ENCODE measurements at regions not wholly inside any gene's neighbourhood (a gene's known extent, or its start where the extent isn't known, plus 50 kb on each side); places are given as distances from the start of the nearest gene placed in this dataset.

DNA sequence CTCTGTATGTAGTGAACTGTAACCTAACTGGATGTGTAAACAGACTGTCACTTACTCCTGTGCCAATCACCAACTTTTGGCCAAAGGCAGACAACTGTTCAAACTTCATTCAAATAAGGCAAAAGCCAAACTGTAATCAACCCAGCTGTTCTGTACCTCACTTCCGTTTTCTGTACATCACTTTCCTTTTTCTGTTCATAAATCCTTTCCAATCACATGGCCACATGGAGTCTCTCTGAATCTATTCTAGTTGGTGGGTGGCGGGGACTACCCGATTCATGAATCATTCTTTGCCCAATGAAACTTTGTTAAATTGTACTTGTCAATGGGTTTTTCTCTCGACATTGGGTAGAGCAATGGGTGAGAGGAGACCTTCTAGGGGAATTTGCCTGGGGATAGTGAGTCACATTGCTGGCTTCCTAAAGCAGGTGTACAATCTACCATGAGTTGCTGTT is 178.3 kb upstream of the RFC3 start:
- Histone ChIP-seq H3K4me1 (ENCODE audit: low read length) (peaks cover 32% of the 10 kb centered on the region), H3K9ac (ENCODE audit: low read length) (no peak overlapping the region), H3K79me2 (ENCODE audit: low read length) (no peaks in the 10 kb centered on the region), H3K36me3 (replicated peaks; ENCODE audit: low read depth, low read length) (no peaks in the 10 kb centered on the region), H3K9me3 (ENCODE audit: insufficient read depth, low read length) (no peaks in the 10 kb centered on the region), H3K27ac (ENCODE audit: low read length) (peak overlapping the region; percentile 23), H3K27me3 (ENCODE audit: low read depth, low read length) (no peaks in the 10 kb centered on the region), H4K20me1 (ENCODE audit: insufficient read depth, low read length) (no peaks in the 10 kb centered on the region), H2AFZ (ENCODE audit: low read depth, low read length) (peak overlapping the region; percentile 75), H3K4me3 (ENCODE audit: low read length) (peak overlapping the region; percentile 13), H3K4me2 (ENCODE audit: low read length) (peak overlapping the region; percentile 36)
- TF ChIP-seq EZH2phosphoT487 (IDR thresholded peaks at IDR 0.05; ENCODE audit: low read depth), result no peak
- TF ChIP-seq, protein P1, sequence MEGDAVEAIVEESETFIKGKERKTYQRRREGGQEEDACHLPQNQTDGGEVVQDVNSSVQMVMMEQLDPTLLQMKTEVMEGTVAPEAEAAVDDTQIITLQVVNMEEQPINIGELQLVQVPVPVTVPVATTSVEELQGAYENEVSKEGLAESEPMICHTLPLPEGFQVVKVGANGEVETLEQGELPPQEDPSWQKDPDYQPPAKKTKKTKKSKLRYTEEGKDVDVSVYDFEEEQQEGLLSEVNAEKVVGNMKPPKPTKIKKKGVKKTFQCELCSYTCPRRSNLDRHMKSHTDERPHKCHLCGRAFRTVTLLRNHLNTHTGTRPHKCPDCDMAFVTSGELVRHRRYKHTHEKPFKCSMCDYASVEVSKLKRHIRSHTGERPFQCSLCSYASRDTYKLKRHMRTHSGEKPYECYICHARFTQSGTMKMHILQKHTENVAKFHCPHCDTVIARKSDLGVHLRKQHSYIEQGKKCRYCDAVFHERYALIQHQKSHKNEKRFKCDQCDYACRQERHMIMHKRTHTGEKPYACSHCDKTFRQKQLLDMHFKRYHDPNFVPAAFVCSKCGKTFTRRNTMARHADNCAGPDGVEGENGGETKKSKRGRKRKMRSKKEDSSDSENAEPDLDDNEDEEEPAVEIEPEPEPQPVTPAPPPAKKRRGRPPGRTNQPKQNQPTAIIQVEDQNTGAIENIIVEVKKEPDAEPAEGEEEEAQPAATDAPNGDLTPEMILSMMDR (IDR thresholded peaks at IDR 0.05; ENCODE audit: low read depth, low read length), result no peak

DNA sequence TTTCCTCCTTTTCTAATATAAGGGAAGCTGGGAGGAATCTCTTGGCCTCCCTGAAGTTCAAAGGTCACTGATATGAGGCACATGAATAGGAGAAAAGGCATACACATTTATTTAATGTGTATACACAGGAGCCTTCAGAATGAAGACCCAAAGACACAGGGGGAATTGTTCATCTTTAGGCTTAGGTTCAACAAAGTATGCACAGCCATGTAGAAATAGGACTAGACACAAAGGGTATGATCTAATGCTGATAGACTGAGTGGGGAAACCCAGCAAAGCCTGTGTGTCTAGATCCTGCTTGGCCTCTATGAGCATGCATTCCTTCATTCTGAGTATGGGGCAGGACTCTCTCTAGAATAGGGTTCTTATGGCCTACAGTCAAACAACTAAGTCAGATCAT is 177.1 kb upstream of the RFC3 start:
- Histone ChIP-seq H3K9ac (ENCODE audit: low read length) (no peak overlapping the region), H3K4me3 (ENCODE audit: low read length) (no peak overlapping the region), H2AFZ (ENCODE audit: low read depth, low read length) (no peak overlapping the region), H3K36me3 (replicated peaks; ENCODE audit: low read depth, low read length) (no peaks in the 10 kb centered on the region), H3K27ac (ENCODE audit: low read length) (no peak overlapping the region), H3K4me2 (ENCODE audit: low read length) (no peak overlapping the region), H4K20me1 (ENCODE audit: insufficient read depth, low read length) (no peaks in the 10 kb centered on the region), H3K9me3 (ENCODE audit: insufficient read depth, low read length) (no peaks in the 10 kb centered on the region), H3K27me3 (ENCODE audit: low read depth, low read length) (no peaks in the 10 kb centered on the region), H3K4me1 (ENCODE audit: low read length) (peaks cover 44% of the 10 kb centered on the region), H3K79me2 (ENCODE audit: low read length) (no peaks in the 10 kb centered on the region)
- TF ChIP-seq, protein P1 (IDR thresholded peaks at IDR 0.05; ENCODE audit: low read depth, low read length), result no peak
- TF ChIP-seq EZH2phosphoT487 (IDR thresholded peaks at IDR 0.05; ENCODE audit: low read depth), result no peak

DNA sequence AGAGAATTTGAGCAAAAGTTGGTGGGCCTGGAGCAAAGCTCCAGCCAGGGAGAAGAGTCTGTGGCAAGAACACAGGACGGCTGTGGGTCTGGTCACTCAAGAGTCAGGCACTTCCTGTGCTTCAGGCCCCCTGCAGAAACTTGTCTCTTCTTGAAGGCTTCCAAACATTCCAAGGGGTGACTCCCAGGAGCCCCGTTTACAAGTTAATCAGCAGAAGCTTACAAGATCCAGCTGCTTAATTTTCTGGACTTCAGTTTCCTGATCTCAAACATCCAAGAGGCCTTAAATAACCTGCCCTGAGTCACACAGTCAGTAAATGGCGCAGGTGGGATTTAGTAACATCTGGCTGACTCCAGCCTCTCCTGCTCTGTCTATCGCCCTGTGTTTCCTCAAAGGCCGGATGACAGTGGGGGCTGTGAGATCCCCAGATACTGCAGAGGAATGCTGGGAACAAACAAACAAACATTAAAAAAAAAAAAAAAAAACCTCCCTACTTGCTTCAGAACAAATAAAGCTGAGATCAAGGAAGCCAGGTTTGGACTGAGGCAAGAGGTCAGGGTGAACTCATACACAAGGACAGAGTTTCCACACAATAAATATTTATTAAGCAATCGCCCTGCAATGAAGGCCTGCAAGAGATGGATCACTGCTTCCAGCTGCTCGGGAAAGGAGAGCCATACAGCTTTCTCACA is 175.4 kb upstream of the RFC3 start:
- Histone ChIP-seq H3K4me2 (ENCODE audit: low read length) (no peak overlapping the region), H3K79me2 (ENCODE audit: low read length) (no peaks in the 10 kb centered on the region), H2AFZ (ENCODE audit: low read depth, low read length) (no peak overlapping the region), H3K27ac (ENCODE audit: low read length) (no peak overlapping the region), H3K36me3 (replicated peaks; ENCODE audit: low read depth, low read length) (no peaks in the 10 kb centered on the region), H3K27me3 (ENCODE audit: low read depth, low read length) (no peaks in the 10 kb centered on the region), H3K9ac (ENCODE audit: low read length) (no peak overlapping the region), H3K4me3 (ENCODE audit: low read length) (no peak overlapping the region), H3K4me1 (ENCODE audit: low read length) (peaks cover 50% of the 10 kb centered on the region), H4K20me1 (ENCODE audit: insufficient read depth, low read length) (no peaks in the 10 kb centered on the region), H3K9me3 (ENCODE audit: insufficient read depth, low read length) (no peaks in the 10 kb centered on the region)
- TF ChIP-seq, protein P1 (IDR thresholded peaks at IDR 0.05; ENCODE audit: low read depth, low read length), result no peak
- no peak for TF ChIP-seq EZH2phosphoT487 (IDR thresholded peaks at IDR 0.05; ENCODE audit: low read depth)

DNA sequence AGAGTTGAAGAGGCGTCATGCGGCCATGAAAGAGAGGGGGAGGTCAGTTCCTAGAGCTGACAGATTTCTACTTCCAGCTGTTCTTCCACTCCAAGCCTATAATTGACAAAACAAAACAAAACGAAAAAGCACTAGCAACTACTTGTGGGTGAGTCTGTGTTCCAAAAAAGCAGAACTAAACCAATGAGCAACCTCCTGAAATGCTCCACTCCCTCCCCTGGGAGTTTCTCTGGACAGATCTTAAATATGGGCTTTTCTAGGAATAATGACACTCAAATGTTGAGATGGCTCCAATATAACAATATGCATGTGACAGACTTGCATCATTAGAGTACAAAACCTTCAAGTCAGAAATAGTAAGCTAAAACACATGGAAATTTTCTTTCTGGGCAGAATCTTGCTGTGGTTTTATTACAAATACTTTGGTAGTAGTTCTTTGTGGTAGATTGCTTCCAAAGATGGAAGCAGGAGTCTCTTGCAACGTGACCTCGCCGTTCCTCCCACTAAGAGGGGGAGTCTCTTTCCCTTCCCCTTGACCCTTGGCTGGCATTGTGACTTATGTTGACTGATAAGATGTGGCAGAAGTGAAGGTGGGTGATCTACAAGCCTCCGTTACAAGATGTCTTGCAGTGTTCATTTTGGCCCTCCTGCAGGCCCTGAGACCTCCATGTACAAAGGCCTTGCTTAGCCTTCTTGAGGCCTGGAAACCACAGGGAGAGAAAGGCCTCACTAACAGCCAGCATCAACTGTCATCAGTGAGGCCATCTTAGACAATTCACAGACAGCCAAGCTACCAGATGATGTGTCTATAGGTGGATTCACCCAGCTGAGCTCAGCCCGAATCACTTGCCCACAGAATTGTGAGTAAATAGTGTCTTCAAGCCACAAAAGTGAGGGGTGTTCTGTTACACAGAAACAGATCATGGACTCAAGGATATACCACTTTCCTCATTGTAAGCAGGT is 173.1 kb upstream of the RFC3 start:
- no peak overlapping the region for H2AFZ ChIP-seq (ENCODE audit: low read depth, low read length)
- peak overlapping the region; percentile 49; the same call in 1 of the 2 replicates for H3K4me2 ChIP-seq (ENCODE audit: low read length)
- H3K4me1 ChIP-seq (ENCODE audit: low read length), result peaks cover 42% of the 10 kb centered on the region
- H4K20me1 ChIP-seq (ENCODE audit: insufficient read depth, low read length), result no peaks in the 10 kb centered on the region
- H3K9me3 ChIP-seq (ENCODE audit: insufficient read depth, low read length), result no peaks in the 10 kb centered on the region
- H3K9ac ChIP-seq (ENCODE audit: low read length), result no peak overlapping the region
- no peaks in the 10 kb centered on the region for H3K36me3 ChIP-seq (replicated peaks; ENCODE audit: low read depth, low read length)
- no peak overlapping the region for H3K27ac ChIP-seq (ENCODE audit: low read length)
- no peak overlapping the region for H3K4me3 ChIP-seq (ENCODE audit: low read length)
- H3K79me2 ChIP-seq (ENCODE audit: low read length), result no peaks in the 10 kb centered on the region
- TF ChIP-seq, protein P1 (IDR thresholded peaks at IDR 0.05; ENCODE audit: low read depth, low read length), result no peak
- no peak for TF ChIP-seq EZH2phosphoT487 (IDR thresholded peaks at IDR 0.05; ENCODE audit: low read depth)
- H3K27me3 ChIP-seq (ENCODE audit: low read depth, low read length), result no peaks in the 10 kb centered on the region
